HG03571 (cell line): ENCODE measurements at regions not wholly inside any gene's neighbourhood (a gene's known extent, or its start where the extent isn't known, plus 50 kb on each side); places are given as distances from the start of the nearest gene placed in this dataset.

ENCODE experiments used
- ATAC-seq: cut with Tn5 transposase; IDR thresholded peaks from one replicate; pipeline ENCODE4 v1.9.1; 2021; ENCODE audit not compliant: unreplicated experiment

DNA sequence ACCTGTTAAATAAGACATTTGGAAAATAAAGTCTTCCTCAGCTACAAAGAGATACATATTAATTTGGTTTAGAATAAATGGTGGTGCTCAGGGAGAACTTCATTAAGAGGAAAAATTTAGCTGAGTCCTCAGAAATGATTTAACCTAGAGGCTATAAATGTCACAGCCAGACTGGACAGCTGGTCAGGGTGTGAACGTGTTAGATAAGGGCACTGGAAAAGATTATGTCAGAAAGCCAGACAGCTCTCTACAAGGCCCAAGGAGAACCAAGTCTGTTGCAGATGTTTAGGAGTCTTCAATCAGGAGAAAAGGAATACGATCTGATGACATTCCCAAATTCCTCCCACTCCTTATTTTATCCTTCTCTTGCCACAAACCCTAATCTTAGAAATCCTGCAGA lies 265.2 kb downstream of the MAT2B start:
- no peak for ATAC-seq

GRCh38 chr5:163772241-163772640 lies 266.8 kb downstream of the MAT2B start:
- ATAC-seq: no peak

GRCh38 chr5:163772644-163773043 lies 267.2 kb downstream of the MAT2B start:
- ATAC-seq: no peak

DNA sequence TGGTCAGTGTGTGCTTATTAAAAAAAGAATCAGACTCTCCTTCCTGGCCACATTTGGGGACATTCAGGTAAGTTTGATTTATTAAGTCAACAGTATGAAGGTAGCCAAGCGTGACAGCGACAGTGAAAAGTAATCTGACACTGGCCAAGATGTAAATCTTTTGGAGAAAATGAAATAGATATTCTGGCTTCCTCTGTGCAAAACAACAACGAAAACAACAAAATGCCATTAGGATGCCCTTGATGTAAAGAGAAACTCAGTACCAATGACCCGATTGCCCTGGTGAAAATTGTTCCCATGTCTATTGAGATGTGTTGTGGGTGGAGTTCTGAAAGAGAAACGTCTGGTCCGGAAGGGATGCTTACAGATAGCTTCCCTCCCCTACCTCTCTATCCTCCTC lies 267.8 kb downstream of the MAT2B start:
- no peak for ATAC-seq

GRCh38 chr5:163789870-163790269 lies 284.5 kb downstream of the MAT2B start:
- ATAC-seq: no peak

- ATAC-seq: no peak
These were observed 285.1 kb downstream of the MAT2B start for GRCh38 chr5:163790497-163790896.

- no peak for ATAC-seq
These were observed 289.6 kb downstream of the MAT2B start for GRCh38 chr5:163794993-163795392.

GRCh38 chr5:163807781-163808180 lies 302.4 kb downstream of the MAT2B start:
- ATAC-seq: no peak

DNA sequence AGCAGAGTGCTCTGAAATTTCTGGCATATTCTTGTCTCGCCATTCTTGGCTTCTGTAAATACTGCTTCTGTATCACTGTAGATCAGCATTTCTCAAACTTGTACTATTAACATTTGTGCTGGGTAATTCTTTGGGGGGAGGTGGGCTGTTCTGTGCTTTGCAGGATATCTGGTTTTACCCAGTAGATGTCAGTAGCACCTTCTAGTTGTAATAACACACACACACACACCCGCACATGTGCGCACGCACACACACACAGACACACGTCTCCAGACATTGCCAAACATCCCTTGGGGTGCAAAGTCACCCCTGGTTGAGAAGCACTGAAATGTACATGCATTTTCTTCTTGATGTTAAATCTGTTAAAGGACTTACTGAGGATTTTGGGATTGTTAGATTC lies 304.1 kb downstream of the MAT2B start:
- ATAC-seq: no peak

- no peak for ATAC-seq
These were observed 308.5 kb downstream of the MAT2B start for GRCh38 chr5:163813900-163814299.

DNA sequence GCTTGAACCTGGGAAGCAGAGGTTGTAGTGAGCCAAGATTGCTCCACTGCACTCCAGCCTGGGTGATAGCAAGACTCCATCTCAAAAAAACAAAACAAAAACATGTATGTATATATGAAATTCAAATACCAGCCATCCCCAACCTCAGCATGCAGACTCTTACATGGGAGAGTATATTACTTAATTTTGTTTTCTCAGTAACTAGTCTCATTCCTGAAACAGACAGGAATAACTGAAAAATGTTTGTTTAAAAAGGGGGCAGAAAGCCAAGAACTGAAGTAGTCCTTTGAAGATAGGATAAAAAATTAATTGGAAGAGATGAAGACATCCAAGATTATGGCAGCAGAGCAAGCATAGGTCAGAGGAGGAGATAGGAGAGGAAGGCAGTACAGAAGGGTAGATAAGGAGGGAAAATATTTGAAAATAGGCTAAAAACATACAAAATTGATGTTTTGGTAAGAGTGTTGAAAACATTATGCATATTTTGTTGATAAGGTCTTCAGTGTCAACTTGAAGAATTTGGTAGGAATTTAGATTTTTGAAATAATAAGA lies 309.9 kb downstream of the MAT2B start:
- no peak for ATAC-seq

- no peak for ATAC-seq
These were observed 315.7 kb downstream of the MAT2B start for GRCh38 chr5:163821142-163821541.

- no peak for ATAC-seq
These were observed 317.1 kb downstream of the MAT2B start for GRCh38 chr5:163822548-163822947.

GRCh38 chr5:163825661-163826060 lies 320.2 kb downstream of the MAT2B start:
- ATAC-seq: no peak

DNA sequence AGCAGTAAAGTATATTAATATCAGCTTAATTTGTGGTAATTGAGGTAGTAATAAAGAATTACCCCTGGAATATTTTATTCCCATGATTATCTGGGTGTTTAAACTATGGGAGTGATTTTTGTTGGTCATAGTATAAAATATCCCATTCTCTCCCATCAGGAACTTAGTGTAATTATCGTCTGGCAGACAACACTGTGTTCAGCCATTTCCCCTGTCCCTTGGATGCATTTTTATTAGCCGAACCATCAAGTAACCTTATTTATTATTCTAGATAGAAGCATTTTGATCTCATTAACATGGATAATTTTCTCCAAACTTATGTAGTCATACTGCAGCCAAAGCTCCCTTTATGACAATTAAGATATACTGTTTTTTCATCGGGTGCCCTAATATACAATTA lies 320.8 kb downstream of the MAT2B start:
- ATAC-seq: no peak

GRCh38 chr5:163832155-163832554 lies 326.7 kb downstream of the MAT2B start:
- ATAC-seq: no peak

- ATAC-seq: no peak
These were observed 333.3 kb downstream of the MAT2B start for GRCh38 chr5:163838738-163839137.

- no peak for ATAC-seq
These were observed 341.1 kb downstream of the MAT2B start for GRCh38 chr5:163846512-163846911.

- no peak for ATAC-seq
These were observed 350.3 kb downstream of the MAT2B start for GRCh38 chr5:163855754-163856153.

DNA sequence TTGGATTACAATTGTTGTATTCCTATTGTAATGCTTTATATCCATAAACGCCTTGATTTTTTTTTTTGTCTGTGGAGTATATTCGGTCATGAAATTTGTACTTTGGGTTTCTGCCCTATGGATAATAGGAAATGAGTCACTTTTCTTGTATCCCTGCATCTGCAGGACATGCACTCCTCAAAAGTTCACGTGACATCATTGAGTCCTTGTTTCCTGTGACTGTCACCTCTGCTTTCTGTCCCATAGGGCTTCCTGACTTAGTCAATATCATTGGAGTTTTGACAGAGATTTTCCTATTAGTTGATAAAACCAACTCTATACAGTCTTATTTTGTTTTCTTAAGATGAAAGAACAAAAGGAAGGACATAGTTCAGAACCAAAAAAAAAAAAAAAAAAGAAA lies 356.3 kb downstream of the MAT2B start:
- ATAC-seq: no peak

DNA sequence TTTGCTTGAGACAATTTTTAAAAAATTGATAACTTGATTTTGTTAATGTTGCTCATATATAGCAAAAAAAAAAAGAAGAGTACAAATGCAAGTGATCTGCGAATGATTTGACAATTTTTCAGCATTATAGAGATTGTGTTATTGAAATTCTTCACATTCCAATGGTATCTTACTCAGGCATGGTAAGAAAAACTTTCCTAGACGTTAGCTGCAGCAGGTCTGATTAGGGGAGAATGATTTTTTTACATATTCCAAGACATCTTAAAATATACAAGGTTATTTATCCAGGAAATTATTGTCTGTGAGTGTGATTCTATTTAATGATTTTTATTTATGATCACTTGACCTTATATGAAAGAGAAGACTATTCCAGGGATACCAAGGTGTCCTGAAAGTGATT lies 361.9 kb downstream of the MAT2B start:
- no peak for ATAC-seq

DNA sequence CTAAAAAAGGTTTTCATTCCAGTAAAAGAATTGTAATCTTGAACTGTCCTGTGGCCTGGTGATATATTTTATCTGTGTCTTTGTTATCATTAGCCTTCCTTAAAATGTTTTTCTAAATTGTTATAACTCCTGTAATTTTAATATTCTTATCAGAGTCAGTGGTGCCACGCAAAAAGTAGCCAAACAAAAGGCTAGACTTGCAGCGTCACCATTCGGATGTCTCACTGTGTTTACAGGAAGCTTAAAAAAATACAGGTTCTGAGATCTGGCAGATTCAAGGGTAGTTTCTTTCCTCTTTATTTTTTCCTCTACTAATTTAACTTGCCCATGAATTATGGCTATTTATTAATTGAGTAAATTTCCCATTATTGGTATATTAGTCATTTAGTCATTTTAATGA lies 362.3 kb downstream of the MAT2B start:
- ATAC-seq: no peak

- ATAC-seq: no peak
These were observed 364.2 kb downstream of the MAT2B start for GRCh38 chr5:163869581-163869980.

GRCh38 chr5:163870441-163870840 lies 365.0 kb downstream of the MAT2B start:
- ATAC-seq: no peak
